HCT116 (cell line): ENCODE measurements at regions not wholly inside any gene's neighbourhood (a gene's known extent, or its start where the extent isn't known, plus 50 kb on each side); places are given as distances from the start of the nearest gene placed in this dataset.

ENCODE experiments used
- ATAC-seq: fragments of 200-7000 bp; cut with Tn5 transposase; 2 replicates; pipeline ENCODE4 v1.9.1; 2020; ENCODE audit warnings: mild to moderate bottlenecking, moderate library complexity
- BruUV-seq: library from RNA; stranded (reverse); fragments of 400-500 nt; replicated peaks from 2 replicates; lab custom pipeline; 2021; lab: Mats Ljungman, UMichigan
- CTCF ChIA-PET: fragments of 300-600 bp; sonication (Branson Sonifier 250); formaldehyde crosslinking; loops from one replicate; lab custom pipeline; 2021; ENCODE audit warnings: antibody characterized with exemption; lab: Charles Lee
- POLR2A ChIA-PET: fragments of 300-600, 350-600 bp; sonication (Branson Sonifier 250); formaldehyde crosslinking; loops from one replicate; lab custom pipeline; 2021; ENCODE audit warnings: antibody characterized with exemption; lab: Charles Lee
- RAD21 ChIA-PET, 2 experiments: fragments of 300-600 bp; sonication (Branson Sonifier 250); formaldehyde crosslinking; loops; one replicate each; lab custom pipeline; 2023; ENCODE audit warnings: low total read pairs in 2 of 2; ENCODE audit not compliant: uncharacterized antibody in 2 of 2, unreplicated experiment in 2 of 2, low non-redundant PET in 1 of 2; lab: Charles Lee
- DNase-seq: peaks from one replicate; pipeline ENCODE4 v3.0.0-alpha.2; 2010; ENCODE audit warnings: low read depth, low spot score
- H2AFZ ChIP-seq: fragments of 200-600 bp; shearing (Covaris generic), sonication (generic); 2 replicates; pipeline ENCODE4 v1.6.1; 2017; ENCODE audit warnings: low read depth, mixed run types, mixed read lengths, antibody characterized with exemption, low read length; ENCODE audit not compliant: poor library complexity, severe bottlenecking
- H3K27ac ChIP-seq: 2 replicates; pipeline ENCODE4 v1.5.1; 2012; ENCODE audit warnings: low read depth, low read length
- H3K27me3 ChIP-seq: fragments of 200-600 bp; sonication (generic); 2 replicates; pipeline ENCODE4 v1.6.1; 2016; ENCODE audit warnings: mixed run types, low read length, mixed read lengths; ENCODE audit not compliant: insufficient read depth
- H3K36me3 ChIP-seq, 2 experiments: fragments of 200-500 bp in 1 of 2; fragments of 200-600 bp in 1 of 2; sonication (Bioruptor generic) in 1 of 2; sonication (generic) in 1 of 2; 2 replicates each; pipeline versions ENCODE4 v1.5.1 to v1.6.1; 2014 to 2016; ENCODE audit warnings: low read length in 2 of 2, inconsistent platforms in 1 of 2, mixed read lengths in 1 of 2, mixed run types in 1 of 2; ENCODE audit not compliant: insufficient read depth in 2 of 2, control insufficient read depth in 1 of 2
- H3K4me1 ChIP-seq, 2 experiments: fragments of 200-600 bp in 1 of 2; sonication (generic) in 1 of 2; 2 replicates each; pipeline versions ENCODE4 v1.5.1 to v1.6.1; 2012 to 2017; ENCODE audit warnings: low read length in 2 of 2, inconsistent platforms in 1 of 2, mild to moderate bottlenecking in 1 of 2, mixed read lengths in 1 of 2, mixed run types in 1 of 2, moderate library complexity in 1 of 2; ENCODE audit not compliant: insufficient read depth in 2 of 2, control insufficient read depth in 1 of 2
- H3K4me2 ChIP-seq: fragments of 200-600 bp; sonication (generic); 2 replicates; pipeline ENCODE4 v1.6.1; 2017; ENCODE audit warnings: mixed run types, low read length, mixed read lengths
- H3K4me3 ChIP-seq, 2 experiments: fragments of 200-600 bp in 1 of 2; sonication (generic) in 1 of 2; replicated peaks in 1 of 2; 2 replicates each; pipeline ENCODE4 v1.5.1; 2011 to 2016; ENCODE audit warnings: low read length in 2 of 2, control low read depth in 1 of 2, low read depth in 1 of 2, mild to moderate bottlenecking in 1 of 2, mixed read lengths in 1 of 2, mixed run types in 1 of 2
- H3K79me2 ChIP-seq: fragments of 200-600 bp; sonication (generic); 2 replicates; pipeline ENCODE4 v1.6.1; 2017; ENCODE audit warnings: mild to moderate bottlenecking, mixed run types, low read length, moderate library complexity, mixed read lengths; ENCODE audit not compliant: insufficient read depth
- H3K9ac ChIP-seq: fragments of 200-600 bp; sonication (generic); 2 replicates; pipeline ENCODE4 v1.6.1; 2016; ENCODE audit warnings: low read length, mixed read lengths
- H3K9me2 ChIP-seq: fragments of 200-600 bp; sonication (generic), shearing (Covaris generic); 2 replicates; pipeline ENCODE4 v1.6.1; 2017; ENCODE audit warnings: mixed run types, mild to moderate bottlenecking, moderate library complexity; ENCODE audit not compliant: insufficient read depth
- H3K9me3 ChIP-seq, 2 experiments: fragments of 200-500 bp in 1 of 2; fragments of 200-600 bp in 1 of 2; sonication (Bioruptor generic) in 1 of 2; sonication (generic) in 1 of 2; 2 replicates each; pipeline ENCODE4 v1.6.1; 2014 to 2017; ENCODE audit warnings: low read length in 2 of 2, mixed read lengths in 2 of 2, inconsistent platforms in 1 of 2, low read depth in 1 of 2, mild to moderate bottlenecking in 1 of 2, mixed run types in 1 of 2, moderate library complexity in 1 of 2; ENCODE audit not compliant: control insufficient read depth in 1 of 2, insufficient read depth in 1 of 2
- H4K20me1 ChIP-seq: fragments of 200-600 bp; sonication (generic), shearing (Covaris generic); 2 replicates; pipeline ENCODE4 v1.6.1; 2017; ENCODE audit warnings: mixed run types, mild to moderate bottlenecking, moderate library complexity; ENCODE audit not compliant: insufficient read depth
- ATF3 ChIP-seq: IDR thresholded peaks from 2 replicates; pipeline ENCODE4 v1.6.1; 2012
- CBX3 ChIP-seq: IDR thresholded peaks from 2 replicates; pipeline ENCODE4 v1.6.1; 2012; ENCODE audit warnings: low read depth
- CEBPB ChIP-seq: IDR thresholded peaks from 2 replicates; pipeline ENCODE4 v1.6.1; 2012; ENCODE audit warnings: low read depth
- CTCF ChIP-seq, 3 experiments: fragments of 200-600 bp in 1 of 3; sonication (generic) in 1 of 3; IDR thresholded peaks in 2 of 3; conservative IDR thresholded peaks in 1 of 3; 2 replicates each; pipeline ENCODE4 v1.5.1; 2012 to 2017; ENCODE audit warnings: low read depth in 2 of 3, low read length in 2 of 3, antibody characterized with exemption in 1 of 3, borderline replicate concordance in 1 of 3, control low read depth in 1 of 3, mild to moderate bottlenecking in 1 of 3, mixed read lengths in 1 of 3, mixed run types in 1 of 3, moderate library complexity in 1 of 3; ENCODE audit not compliant: insufficient read depth in 1 of 3
- FOSL1 ChIP-seq: IDR thresholded peaks from 2 replicates; pipeline ENCODE4 v1.6.1; 2012; ENCODE audit warnings: low read depth
- JUND ChIP-seq: IDR thresholded peaks from 2 replicates; pipeline ENCODE4 v1.6.1; 2012
- POLR2AphosphoS5 ChIP-seq: IDR thresholded peaks from 2 replicates; pipeline ENCODE4 v1.6.1; 2011; ENCODE audit warnings: mild to moderate bottlenecking, low read depth, low read length, moderate library complexity
- REST ChIP-seq: IDR thresholded peaks from 2 replicates; pipeline ENCODE4 v1.6.1; 2012; ENCODE audit warnings: low read depth
- SIN3A ChIP-seq: IDR thresholded peaks from 2 replicates; pipeline ENCODE4 v1.6.1; 2012; ENCODE audit warnings: low read depth
- SP1 ChIP-seq: IDR thresholded peaks from 2 replicates; pipeline ENCODE4 v1.6.1; 2012; ENCODE audit warnings: low read depth
- TCF7L2 ChIP-seq: IDR thresholded peaks from 2 replicates; pipeline ENCODE4 v1.7.0; 2011; ENCODE audit warnings: borderline replicate concordance, inconsistent platforms; ENCODE audit not compliant: insufficient read depth, insufficient read length; ENCODE audit errors: extremely low read depth
- YY1 ChIP-seq: IDR thresholded peaks from 2 replicates; pipeline ENCODE4 v1.6.1; 2011; ENCODE audit warnings: low read length, low read depth, moderate library complexity, mild to moderate bottlenecking; ENCODE audit not compliant: insufficient replicate concordance; ENCODE audit errors: extremely low read depth
- intact Hi-C: fragments of 100-400 bp; cut with micrococcal nuclease; formaldehyde crosslinking; loops from 2 replicates; pipeline ENCODE4 v1.10.0; 2022
- TF ChIP-seq, protein P1 (sequence below): IDR thresholded peaks from 2 replicates; pipeline ENCODE4 v1.6.1; 2012
- TF ChIP-seq, protein P2 (sequence below): IDR thresholded peaks from 2 replicates; pipeline ENCODE4 v1.6.1; 2011; ENCODE audit warnings: mild to moderate bottlenecking, low read length, moderate library complexity; ENCODE audit not compliant: insufficient replicate concordance; ENCODE audit errors: extremely low read depth

GRCh38 chr2:163266772-163267171 is 428.2 kb upstream of the KCNH7 start (continued):
- TF ChIP-seq REST, result no peak
- no peak for TF ChIP-seq CEBPB
- no peak for TF ChIP-seq ATF3
- no peak for TF ChIP-seq SIN3A
- TF ChIP-seq POLR2AphosphoS5, result no peak
- no peak for TF ChIP-seq CTCF (IDR thresholded peaks at IDR 0.05 in 2 of 3, conservative IDR thresholded peaks at IDR 0.05 in 1 of 3; ENCODE audit: borderline replicate concordance in 1 of 3, insufficient read depth in 1 of 3, low read depth in 2 of 3, low read length in 2 of 3)
- TF ChIP-seq, all 23 proteins: peak for 0

DNA sequence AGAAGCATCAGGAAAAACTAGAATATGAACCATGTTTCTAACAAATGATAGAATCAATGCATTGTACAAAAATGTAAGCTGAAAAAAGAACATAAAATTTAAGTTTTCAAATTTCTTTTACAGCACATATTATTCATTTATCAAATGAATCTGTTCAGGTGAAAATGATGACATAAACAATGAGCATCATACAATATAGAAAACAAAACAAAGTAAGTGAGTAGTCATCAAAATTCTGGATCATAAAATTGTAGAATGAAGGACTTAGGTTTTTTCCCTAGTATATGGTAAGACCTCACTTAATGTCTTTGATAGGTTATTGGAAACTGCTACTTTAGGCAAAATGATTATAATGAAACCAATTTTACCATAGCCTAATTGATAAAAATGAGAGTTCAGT is 427.0 kb upstream of the KCNH7 start:
- no peak for DNase-seq
- intact Hi-C loops, result no loop called here
- ChIA-PET CTCF (no interaction called here), RAD21 (no interaction called here), POLR2A (no interaction called here)
- Histone ChIP-seq H3K4me2 (no peak overlapping the region), H3K27ac (no peak overlapping the region), H2AFZ (no peak overlapping the region), H3K79me2 (no peaks in the 10 kb centered on the region), H3K9me3 (no peaks in the 10 kb centered on the region), H3K9ac (no peak overlapping the region)
- no peak for ATAC-seq
- TF ChIP-seq, protein P1, sequence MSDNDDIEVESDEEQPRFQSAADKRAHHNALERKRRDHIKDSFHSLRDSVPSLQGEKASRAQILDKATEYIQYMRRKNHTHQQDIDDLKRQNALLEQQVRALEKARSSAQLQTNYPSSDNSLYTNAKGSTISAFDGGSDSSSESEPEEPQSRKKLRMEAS, result no peak
- TF ChIP-seq, protein P2, sequence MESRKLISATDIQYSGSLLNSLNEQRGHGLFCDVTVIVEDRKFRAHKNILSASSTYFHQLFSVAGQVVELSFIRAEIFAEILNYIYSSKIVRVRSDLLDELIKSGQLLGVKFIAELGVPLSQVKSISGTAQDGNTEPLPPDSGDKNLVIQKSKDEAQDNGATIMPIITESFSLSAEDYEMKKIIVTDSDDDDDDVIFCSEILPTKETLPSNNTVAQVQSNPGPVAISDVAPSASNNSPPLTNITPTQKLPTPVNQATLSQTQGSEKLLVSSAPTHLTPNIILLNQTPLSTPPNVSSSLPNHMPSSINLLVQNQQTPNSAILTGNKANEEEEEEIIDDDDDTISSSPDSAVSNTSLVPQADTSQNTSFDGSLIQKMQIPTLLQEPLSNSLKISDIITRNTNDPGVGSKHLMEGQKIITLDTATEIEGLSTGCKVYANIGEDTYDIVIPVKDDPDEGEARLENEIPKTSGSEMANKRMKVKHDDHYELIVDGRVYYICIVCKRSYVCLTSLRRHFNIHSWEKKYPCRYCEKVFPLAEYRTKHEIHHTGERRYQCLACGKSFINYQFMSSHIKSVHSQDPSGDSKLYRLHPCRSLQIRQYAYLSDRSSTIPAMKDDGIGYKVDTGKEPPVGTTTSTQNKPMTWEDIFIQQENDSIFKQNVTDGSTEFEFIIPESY, result no peak
- TF ChIP-seq CBX3 (no peak), POLR2AphosphoS5 (no peak), ATF3 (no peak), JUND (no peak), TCF7L2 (no peak), FOSL1 (no peak), YY1 (no peak), SP1 (no peak)
- TF ChIP-seq, all 23 proteins: peak for 0
- H3K27me3 ChIP-seq, result peaks cover 10% of the 10 kb centered on the region
- H4K20me1 ChIP-seq, result no peaks in the 10 kb centered on the region
- H3K4me3 ChIP-seq, result no peak overlapping the region
- no peaks in the 10 kb centered on the region for H3K9me2 ChIP-seq
- H3K4me1 ChIP-seq, result no peaks in the 10 kb centered on the region
- H3K36me3 ChIP-seq, result no peaks in the 10 kb centered on the region
- no TSS peak for BruUV-seq
